Liver (tissue), 3 donors: ENCODE measurements at regions not wholly inside any gene's neighbourhood (a gene's known extent, or its start where the extent isn't known, plus 50 kb on each side); places are given as distances from the start of the nearest gene placed in this dataset.

Experiments
- CTCF ChIP-seq: fragments of 150-350 bp; IDR thresholded peaks from 2 replicates; pipeline ENCODE4 v1.5.1; 2017; ENCODE audit warnings: improper control_type of control experiment, low read depth, low read length; ENCODE audit not compliant: missing input control
- EGR1 ChIP-seq, 2 donors: IDR thresholded peaks; 2 replicates each; pipeline ENCODE4 v1.6.1; 2016 to 2018; ENCODE audit warnings: antibody characterized with exemption in 2 of 2, low read depth in 2 of 2
- FOXA1 ChIP-seq: IDR thresholded peaks from 2 replicates; pipeline ENCODE4 v1.6.1; 2016; ENCODE audit warnings: antibody characterized with exemption
- GABPA ChIP-seq, 2 donors: IDR thresholded peaks in 1 of 2; conservative IDR thresholded peaks in 1 of 2; 2 replicates each; pipeline ENCODE4 v1.6.1; 2016; ENCODE audit warnings: antibody characterized with exemption in 2 of 2, mild to moderate bottlenecking in 1 of 2, moderate library complexity in 1 of 2
- RAD21 ChIP-seq, 2 donors: IDR thresholded peaks; 2 replicates each; pipeline ENCODE4 v1.6.1; 2016; ENCODE audit warnings: antibody characterized with exemption in 2 of 2, mild to moderate bottlenecking in 2 of 2
- REST ChIP-seq: IDR thresholded peaks from 2 replicates; pipeline ENCODE4 v1.6.1; 2016; ENCODE audit warnings: antibody characterized with exemption, mild to moderate bottlenecking
- SP1 ChIP-seq: IDR thresholded peaks from 2 replicates; pipeline ENCODE4 v1.6.1; 2018; ENCODE audit warnings: antibody characterized with exemption, mild to moderate bottlenecking
- TAF1 ChIP-seq: conservative IDR thresholded peaks from 2 replicates; pipeline ENCODE4 v1.6.1; 2016; ENCODE audit warnings: antibody characterized with exemption, mild to moderate bottlenecking
- YY1 ChIP-seq: IDR thresholded peaks from 2 replicates; pipeline ENCODE4 v1.6.1; 2016; ENCODE audit warnings: antibody characterized with exemption, mild to moderate bottlenecking
- TF ChIP-seq, protein P1 (sequence below): IDR thresholded peaks from 2 replicates; pipeline ENCODE4 v1.6.1; 2016; ENCODE audit warnings: antibody characterized with exemption
- TF ChIP-seq, protein P2 (sequence below): IDR thresholded peaks from 2 replicates; pipeline ENCODE4 v1.6.1; 2016; ENCODE audit warnings: antibody characterized with exemption
- donor health status: healthy.
- donor health status: healthy.

- TF ChIP-seq CTCF (no peak), TAF1 (no peak), RAD21 (IDR thresholded peaks at IDR 0.05) (no peak), REST (no peak), YY1 (no peak), EGR1 (IDR thresholded peaks at IDR 0.05; ENCODE audit: low read depth in 2 of 2) (no peak), FOXA1 (no peak), SP1 (no peak), GABPA (IDR thresholded peaks at IDR 0.05 in 1 of 2, conservative IDR thresholded peaks at IDR 0.05 in 1 of 2) (no peak)
- TF ChIP-seq, protein P1, sequence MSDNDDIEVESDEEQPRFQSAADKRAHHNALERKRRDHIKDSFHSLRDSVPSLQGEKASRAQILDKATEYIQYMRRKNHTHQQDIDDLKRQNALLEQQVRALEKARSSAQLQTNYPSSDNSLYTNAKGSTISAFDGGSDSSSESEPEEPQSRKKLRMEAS, result no peak
- TF ChIP-seq, protein P2, sequence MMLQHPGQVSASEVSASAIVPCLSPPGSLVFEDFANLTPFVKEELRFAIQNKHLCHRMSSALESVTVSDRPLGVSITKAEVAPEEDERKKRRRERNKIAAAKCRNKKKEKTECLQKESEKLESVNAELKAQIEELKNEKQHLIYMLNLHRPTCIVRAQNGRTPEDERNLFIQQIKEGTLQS, result no peak
These were observed 53.6 kb upstream of the FYN start for GRCh38 chr6:111926731-111927302.
